ENCODE measurements at regions not wholly inside any gene's neighbourhood (a gene's known extent, or its start where the extent isn't known, plus 50 kb on each side); places are given as distances from the start of the nearest gene placed in this dataset.
A peak's percentile ranks its signal among the peaks of the same experiment; 100 is the strongest.
"Not testable (repeated sequence)": the region's sequence is repeated elsewhere in the genome, so short reads cannot be mapped to it uniquely, and the experiment has no call there.

DNA sequence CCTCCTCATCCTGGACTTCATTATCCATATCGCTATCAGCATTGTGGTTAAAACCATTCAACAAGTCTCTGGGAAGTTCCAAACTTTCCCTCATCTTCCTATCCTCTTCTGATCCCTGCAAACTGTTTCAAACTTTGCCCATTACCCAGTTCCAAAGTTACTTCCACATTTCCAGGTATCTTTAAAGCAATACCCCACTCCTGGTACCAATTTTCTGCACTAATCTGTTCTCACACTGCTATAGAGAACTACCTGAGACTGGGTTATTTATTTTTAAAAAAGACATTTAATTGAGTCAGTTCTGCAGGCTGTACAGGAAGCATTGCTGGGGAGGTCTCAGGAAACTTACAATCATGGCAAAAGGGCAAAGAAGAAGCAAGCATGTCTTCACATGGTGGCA is 147.3 kb downstream of the ARL4A start:
- no peak for FAIRE-seq

DNA sequence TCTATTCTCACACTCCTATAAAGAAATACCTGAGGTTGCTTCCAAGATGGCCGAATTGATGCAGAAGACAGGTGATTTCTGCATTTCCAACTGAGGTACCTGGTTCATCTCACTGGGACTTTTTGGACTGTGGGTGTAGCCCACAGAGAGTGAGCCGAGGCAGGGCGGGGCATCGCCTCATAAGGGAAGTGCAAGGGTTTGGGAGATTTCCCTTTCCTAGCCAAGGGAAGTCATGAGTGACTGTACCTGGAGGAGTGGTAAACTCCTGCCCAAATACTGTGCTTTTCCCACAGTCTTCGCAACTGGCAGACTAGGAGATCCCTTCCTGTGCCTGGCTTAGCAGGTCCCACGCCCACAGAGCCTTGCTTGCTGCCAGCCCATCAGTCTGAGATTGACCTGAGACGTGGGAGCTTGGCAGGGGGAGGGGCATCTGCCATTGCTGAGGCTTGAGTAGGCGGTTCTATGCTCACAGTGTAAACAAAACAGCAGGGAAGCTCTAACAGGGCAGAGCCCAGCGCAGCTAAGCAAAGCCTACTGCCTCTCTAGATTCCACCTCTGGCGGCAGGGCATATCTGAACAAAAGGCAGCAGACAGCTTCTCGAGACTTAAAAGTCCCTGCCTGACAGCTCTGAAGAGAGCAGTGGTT is 152.2 kb downstream of the ARL4A start:
- no peak for FAIRE-seq

DNA sequence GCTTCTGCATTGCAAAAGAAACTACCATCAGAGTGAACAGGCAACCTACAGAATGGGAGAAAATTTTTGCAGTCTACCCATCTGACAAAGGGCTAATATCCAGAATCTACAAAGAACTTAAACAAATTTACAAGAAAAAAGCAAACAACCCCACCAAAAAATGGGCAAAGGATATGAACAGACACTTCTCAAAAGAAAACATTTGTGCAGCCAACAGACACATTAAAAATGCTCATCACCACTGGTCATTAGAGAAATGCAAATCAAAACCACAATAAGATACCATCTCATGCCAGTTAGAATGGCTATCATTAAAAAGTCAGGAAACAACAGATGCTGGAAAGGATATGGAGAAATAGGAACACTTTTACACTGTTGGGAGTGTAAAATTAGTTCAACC is 157.3 kb downstream of the ARL4A start:
- FAIRE-seq: not testable (repeated sequence)

DNA sequence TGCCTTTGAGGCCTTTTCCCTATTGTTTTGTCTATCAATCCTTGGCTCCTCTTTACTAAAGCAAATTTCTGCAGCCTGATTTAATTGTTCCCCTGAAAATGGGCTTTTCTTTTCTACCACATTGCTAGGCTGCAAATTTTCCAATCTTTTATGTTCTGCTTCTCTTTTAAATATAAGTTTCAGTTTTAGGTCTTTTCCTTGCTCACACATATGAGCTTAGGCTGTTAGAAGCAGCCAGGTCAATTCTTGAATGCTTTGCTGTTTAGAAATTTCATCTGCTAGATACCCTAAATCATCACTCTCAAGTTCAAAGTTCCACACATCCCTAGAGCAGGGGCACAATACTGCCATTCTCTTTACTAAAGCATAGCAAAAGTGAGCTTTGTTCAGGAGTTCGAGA is 159.6 kb downstream of the ARL4A start:
- FAIRE-seq: no peak

DNA sequence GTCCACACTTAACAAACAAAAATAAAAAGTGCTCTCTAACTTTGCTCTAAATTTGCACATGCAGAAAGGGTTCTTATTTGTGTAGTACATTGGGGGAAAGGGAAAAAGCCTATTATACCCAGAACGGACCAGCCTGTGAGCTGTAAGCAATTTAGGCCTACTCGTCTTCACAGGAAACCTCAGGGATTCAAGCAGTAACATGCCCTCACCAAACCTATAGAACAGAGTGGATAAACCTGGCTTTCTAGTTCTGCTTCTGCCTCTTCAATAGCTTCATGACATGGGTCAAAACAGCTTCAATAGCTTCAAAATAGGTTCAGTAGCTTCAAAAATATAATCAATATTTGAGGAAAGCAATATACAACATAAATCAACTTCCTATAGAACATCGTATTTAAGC is 163.7 kb downstream of the ARL4A start:
- FAIRE-seq: no peak

DNA sequence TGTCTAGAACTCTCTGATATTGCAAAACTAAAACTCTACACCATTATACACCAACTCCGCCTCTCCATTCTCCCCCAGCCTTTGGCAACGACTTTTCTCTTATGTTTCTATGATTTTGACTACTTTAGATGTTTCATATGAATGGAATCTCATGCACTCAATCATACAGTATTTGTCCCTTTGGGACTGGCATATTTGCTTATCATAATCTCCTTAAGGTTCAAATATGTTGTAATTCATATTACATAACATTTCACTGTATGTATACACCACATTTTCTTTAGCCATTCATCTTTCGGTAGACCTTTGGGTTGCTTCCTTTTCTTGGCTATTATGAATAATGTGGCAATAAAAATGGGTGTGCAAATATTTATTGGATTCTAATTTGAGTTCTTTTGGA is 164.4 kb downstream of the ARL4A start:
- no peak for FAIRE-seq

DNA sequence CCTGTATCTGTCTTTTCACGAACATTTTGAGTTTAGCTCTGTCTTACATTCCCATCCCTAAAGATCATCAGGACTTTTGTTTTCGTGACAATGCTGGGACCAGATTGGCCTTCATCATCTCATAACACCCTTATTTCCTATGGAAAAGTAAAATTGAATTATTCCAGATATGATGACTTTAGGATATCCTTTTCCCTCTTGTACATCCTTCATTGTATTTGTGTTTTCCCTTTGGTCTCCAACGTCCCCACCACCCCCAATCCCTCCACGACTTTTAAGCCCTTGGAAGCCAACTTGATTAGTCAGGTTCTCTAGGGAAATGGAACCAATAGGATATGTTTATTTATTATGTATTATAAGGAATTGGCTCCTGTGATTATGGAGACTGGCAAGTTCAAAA is 167.6 kb downstream of the ARL4A start:
- no peak for FAIRE-seq

DNA sequence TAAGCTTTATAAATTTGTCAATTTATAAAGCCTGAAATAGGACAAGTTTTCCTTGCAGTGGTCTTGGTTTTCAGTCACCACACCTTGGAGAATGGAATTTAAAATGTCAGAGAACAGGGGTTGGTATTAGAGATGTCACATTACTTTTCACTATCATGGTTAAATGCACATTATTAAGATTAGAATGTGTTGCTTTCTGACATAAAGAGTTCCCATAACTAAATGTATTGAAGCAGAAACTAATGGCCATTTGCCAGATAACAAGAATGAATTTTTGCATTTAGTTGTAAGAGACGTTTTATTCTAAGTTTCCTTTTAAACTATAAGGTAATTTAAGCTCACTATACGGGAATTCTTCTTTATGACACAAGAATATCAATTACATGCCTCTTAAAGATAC is 172.3 kb downstream of the ARL4A start:
- FAIRE-seq: no peak

DNA sequence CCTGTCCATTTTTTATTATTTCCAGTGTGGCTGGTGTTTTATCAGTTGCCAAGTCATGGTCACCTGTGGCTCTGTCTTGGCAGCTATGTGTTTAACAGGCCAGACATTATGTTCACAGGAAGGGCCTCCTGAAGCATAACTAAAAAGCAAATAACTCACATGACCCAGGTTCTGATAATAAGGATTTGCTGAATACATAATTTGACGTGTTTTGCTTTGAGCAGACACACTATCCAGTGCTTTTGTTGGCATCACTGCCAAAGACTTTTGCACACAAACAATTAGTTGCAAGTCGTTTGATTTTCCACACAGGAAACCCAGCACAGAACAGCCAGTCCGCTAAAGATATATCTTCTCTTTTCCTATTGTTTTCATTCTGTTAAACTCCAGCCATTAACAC is 173.6 kb downstream of the ARL4A start:
- FAIRE-seq: no peak

DNA sequence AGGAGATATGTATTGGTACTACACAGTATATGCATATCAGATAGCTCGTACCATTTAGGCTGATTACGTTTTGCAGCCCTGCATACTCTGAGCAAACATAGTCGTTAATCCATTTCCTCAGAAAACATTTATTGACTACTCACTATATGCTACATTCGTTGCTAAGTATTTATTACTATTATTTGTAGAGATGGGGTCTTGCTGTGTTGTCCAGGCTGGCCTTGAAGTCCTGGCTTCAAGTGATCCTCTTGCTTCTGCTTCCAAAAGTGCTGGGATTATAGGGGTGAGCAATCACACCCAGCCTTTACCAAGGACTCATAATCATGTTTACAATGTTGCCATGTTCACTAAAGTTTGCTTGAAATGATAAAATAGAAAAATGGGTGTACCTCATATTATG is 174.7 kb downstream of the ARL4A start:
- no peak for FAIRE-seq

DNA sequence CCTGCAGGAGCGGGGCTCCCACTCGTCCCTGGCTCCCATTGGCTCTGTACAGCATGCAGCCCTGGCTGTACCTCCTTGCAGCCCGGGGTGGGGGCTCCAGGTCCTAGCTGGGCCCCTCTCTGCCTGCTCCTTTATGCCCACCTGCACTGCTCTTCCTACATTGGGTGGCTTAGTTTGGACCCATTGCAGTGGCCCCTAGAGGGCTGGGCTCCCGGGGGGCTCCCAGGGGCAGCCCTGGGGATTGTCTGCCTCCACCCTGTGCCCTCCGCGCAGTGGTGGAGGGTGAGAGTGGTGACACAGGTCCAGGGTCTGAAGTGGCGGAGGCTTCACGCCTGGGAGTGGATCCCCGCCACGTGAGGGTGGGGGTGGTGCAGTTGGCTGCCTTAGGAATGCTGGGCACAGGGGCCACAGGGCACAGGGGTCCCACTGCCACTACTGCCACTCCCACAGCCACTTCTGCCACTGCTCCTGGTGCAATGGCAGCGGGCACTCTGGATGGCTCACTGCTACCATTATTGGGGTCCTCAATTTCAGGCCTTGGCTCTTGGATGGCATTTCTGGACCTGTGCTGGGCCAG is 177.1 kb downstream of the ARL4A start:
- FAIRE-seq: no peak

DNA sequence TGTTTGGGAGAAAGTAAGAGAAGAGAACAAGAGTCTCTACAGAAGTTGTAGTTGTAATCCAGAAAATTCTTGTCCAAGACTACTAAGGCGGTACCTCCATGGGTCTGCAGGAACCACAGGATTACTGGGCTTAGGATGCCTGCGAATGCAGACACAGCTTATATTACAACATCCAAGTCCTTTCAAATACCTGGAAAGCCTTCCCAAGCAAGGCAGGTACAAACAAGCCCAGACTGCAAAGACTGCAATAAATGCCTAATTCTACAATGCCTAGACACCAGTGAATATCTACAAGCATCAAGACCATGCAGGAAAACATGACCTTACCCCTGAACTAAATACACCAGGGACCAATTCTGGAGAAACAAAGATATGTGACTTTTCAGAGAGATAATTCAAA is 178.2 kb downstream of the ARL4A start:
- FAIRE-seq: no peak

DNA sequence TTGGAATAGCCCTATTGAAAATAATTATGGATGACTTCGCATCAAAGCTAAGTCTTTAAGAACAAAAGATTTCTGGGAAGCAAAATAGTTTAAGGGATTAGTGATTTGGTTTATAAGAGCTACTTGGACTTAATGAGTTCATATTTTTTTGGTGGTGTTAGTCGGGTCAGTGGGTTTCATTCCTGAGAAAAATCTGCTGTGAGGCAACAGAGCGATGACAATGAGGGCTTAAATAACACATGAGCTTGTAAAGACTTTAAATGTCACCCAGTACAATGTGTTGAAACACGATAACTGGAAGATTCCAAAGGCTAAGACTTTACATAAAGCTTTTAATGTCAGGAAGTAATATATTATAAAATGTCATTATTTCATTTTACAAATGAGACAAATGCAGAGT is 178.8 kb downstream of the ARL4A start:
- no peak for FAIRE-seq

DNA sequence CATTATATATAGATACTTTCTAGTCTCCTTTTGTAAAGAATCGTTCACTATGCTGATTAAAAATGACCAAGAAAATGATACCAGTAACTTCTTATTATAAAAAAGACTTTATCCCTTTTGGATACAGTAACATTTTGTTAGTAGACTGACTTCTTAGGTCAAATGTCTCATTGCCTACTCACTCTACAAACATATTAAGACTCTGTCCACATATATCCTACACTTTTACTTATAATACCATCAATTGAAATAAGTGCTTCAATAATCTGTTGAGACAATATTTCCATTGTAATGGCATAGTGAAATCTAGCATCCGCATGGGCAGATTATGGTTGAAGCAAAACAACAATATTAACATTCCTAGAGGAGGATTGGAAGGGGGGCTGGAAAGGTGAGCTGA is 180.6 kb downstream of the ARL4A start:
- FAIRE-seq: no peak

DNA sequence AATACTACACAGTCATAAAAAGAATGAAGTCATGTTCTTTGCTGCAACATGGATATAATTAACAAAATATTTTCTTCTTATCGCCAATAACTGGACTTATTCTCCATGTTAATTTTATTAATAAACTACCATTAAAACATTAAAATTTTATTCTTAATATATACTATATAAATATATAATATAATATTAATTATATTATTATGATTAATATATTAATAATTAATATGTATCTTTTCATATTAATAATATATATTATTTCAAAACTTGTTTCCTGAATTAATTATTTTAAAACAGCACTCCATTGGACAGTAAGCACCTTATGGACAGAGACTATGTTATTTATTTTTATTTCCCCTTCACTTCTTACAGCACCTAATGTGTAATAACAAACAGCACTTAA is 182.8 kb downstream of the ARL4A start:
- peak; percentile 86 for FAIRE-seq

DNA sequence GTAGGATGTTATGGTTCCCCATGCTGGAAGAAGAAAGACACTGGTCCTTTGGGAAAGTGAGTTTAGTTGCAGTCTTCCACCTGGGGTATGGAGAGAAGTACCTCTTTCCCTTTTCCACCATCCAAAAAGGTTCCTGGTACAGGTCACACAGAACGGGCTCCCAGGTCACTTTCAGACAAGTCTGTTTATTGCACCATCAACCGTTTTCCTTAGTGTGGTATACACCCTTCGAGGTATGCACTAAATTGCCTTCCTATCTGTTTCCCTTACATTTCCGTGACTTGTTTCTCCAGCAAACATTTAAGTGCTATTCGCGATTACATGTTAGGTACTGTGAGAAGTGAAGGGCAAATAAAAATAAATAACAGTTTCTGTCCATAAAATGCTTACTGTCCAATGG is 185.1 kb downstream of the ARL4A start:
- FAIRE-seq: no peak

DNA sequence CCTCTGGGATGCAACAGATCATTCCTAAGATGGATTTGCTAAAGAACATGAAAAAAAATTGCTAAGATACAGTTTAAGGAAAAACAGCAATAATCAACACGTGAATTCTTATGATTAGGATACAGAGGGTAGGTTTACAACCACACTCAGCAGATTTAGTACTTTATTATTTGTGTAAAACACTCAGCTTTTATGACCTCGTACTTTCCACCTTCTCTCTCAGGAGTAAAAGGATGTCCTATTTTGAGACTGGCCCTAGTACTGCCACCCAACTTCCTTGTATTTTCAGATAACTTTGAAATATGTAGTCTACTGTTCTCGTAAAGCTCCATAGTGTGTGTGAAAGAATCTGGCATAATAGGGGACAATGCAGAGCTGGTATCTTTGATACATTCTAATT is 186.1 kb downstream of the ARL4A start:
- FAIRE-seq: no peak

DNA sequence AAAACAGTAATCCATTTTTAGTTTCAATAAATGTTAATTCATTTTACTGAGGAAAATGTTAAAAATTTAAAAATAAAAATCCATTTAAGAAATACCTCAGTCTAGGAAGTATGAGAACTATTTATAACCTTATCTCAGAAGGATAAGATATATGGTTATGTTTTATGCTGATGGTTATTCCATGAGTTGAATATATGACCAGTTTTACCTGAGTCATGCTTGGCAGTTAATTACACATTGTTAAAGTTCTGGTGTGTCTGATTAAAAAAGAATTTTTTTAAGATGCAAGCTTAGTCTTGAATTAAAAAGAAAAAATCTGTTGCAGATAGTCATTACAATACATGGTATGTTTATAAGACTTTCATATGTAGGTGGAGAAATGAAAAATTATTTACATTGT is 191.7 kb downstream of the ARL4A start:
- no peak for FAIRE-seq

DNA sequence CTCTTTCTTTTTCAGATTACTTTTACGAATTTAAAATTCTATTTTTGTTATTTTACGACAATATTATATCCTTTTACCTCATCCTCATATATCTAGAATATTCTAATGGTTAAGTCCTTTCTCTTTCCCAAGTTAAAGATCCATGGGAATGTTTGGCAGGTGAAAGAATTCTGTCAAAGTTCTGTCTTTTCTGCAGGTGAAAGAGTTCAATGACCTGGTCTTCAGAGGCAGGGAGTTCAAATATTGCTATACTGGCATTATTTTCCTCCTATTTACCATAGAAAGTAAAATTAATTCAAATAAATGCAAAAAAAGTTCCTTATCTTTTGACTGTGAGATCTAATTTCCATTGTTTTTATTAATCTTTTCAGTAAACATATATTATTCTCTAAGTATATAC is 194.3 kb downstream of the ARL4A start:
- FAIRE-seq: no peak

DNA sequence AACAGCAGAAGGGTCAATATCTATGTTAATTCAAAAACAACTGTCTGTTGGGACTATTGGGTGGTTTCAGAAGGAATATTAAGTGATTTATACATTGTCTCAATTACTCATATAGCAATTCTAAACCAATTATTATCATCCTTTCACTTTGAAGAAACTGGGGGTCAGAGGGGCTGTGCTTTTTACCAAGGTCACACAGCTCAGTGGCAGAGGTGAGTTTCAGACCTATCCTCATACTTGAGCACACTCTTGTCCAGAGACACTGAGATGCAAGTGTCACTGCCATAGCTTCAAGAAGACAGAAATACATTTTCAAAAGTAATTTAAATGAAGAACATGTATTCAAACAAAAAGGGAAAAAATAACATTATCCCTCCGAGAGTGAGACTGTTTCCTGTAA is 195.3 kb downstream of the ARL4A start:
- FAIRE-seq: no peak

DNA sequence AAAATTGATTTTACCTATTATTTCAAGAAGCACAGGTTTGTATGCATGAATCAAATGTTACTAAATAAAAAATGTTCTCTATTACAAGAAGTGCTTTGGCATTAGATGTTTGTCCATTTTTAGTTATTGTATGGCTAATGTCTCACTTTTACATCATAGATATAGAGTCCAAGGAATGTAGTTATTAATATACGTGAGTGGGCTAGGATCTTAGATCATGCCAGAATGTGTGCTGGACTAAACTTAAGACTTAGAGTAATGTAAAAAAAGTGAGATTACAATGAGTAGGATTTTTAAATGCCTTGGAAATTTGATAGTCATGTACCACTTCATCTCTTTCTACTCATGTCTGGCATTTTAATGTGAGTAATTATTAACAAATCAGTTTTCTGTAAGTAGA is 196.6 kb downstream of the ARL4A start:
- no peak for FAIRE-seq

DNA sequence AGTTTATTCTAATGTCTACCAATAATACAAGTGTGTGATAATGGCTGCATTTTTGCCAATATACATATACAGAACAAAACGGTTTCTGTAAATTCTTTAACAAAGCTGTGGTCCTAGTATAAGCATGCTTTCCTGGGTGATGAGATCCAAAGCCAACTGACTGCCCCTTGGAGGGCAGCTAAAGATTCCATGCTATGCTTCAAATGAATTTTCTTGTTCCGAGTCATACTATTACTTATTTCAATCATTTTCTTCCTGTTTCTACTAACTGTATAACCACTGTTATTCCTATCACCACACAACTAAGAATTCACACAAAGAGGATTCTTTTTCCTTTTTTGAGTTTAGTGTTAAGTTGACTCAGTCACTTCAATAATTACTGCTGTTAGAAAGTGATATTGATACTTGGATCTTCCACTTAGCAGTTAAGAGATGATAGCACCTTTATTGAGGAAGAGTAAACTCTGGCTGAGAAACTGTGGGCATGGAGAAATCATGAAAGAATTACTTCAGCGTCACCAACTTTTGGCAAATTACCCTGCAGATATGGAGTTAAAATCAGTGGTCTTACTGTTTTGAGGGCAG is 197.5 kb downstream of the ARL4A start:
- no peak for FAIRE-seq

DNA sequence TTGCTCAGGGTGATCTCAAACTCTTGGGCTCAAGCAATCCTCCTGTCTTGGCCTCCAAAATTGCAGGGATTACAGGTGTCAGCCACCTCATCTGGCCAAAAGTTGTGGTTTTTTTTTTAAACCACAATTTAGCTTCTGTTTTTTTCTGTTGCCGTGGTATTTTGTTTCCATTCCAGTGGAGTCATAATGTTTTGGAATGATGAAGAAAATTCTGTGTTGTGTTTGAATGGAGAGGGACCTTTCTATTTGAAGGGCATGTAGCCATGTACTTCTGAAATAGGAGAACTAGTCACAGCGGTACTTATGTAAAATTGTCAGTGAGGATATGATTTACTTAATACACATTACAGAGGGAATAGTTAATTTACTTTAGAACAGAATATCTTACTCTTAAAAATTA is 201.3 kb downstream of the ARL4A start:
- FAIRE-seq: no peak

DNA sequence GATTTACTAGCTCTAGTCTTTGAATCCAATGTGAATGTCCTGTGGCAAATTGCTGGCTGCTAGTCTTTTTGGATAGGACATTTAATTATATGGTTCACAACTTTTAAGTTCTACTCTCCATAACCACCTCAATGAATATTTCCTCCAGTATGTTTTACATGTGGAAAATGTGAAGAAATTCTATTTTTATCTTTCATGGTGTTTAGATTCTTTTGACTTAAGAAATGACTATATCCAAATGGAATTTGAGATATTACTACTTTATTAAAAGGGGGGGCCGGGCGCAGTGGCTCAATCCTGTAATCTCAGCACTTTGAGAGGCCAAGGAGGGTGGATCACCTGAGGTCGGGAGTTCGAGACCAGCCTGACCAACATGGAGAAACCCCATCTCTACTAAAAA is 202.0 kb downstream of the ARL4A start:
- FAIRE-seq: no peak

DNA sequence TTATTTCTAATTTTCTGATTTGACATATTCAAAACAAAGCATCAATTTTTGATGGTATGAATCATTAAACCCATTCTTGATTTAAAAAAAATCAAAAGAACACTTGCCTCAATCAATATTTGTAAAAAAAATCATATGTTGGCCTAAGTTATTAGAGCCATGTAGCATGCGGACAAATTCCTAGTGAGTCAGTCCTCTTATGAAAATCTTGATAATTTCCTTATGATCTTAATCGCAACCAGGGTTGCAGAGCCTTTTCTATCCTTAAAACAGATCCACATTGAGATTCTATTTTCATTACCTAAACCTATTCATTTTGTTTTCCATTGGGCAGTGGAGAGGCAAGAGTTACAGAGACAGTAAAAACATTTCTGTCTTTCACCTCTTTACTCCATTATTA is 203.2 kb downstream of the ARL4A start:
- no peak for FAIRE-seq

All from TTC549 (cell line).